ENCODE measurements at regions not wholly inside any gene's neighbourhood (a gene's known extent, or its start where the extent isn't known, plus 50 kb on each side); places are given as distances from the start of the nearest gene placed in this dataset.

DNA sequence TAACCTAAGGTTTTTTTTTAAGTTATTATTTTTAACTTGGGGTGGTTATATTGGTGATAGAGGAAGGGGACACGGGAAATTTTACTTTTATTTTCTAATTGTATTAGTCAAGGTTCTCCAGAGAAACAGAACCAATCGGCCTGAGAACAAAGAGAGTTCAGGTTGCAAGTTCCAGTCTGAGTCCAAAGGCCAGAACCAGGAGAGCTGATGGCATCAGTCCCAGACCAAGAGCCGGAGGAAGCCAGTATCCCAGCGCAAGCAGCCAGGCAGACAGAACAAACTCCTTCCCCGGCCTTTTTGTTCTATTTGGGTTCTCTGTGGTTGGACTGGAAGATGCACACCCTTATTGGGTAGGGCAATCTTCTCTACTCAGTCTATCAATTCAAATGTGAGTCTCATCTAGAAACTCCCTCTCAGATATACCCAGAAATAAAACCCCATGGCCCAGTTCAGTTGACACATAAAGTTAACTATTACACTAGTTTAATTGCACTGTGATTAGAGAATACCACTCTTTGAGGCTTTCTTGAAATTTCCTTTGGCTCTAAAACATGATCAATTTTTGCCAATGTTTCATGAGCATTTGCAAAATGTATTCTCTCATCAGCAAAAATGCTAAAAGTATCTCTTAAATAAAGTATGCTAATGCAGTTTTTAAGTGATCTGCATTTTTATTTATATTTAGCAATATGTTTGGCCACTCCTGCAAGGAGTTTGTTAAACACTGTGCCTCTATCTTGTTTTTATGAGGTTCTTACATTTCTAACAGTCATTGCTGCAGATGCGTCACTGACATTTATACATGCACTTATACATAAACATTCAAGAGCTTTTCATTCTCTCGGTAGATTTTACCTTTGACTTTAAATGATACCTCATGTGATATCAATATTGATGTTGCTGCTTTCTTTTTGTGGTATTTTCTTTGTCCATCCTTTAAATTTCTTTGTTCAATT is 103.2 kb upstream of the SSTR4 start:
- no peak for DNase-seq (ENCODE audit: low read depth, low spot score)
- CTCF ChIA-PET = no interaction called here
- TF ChIP-seq, protein P1, sequence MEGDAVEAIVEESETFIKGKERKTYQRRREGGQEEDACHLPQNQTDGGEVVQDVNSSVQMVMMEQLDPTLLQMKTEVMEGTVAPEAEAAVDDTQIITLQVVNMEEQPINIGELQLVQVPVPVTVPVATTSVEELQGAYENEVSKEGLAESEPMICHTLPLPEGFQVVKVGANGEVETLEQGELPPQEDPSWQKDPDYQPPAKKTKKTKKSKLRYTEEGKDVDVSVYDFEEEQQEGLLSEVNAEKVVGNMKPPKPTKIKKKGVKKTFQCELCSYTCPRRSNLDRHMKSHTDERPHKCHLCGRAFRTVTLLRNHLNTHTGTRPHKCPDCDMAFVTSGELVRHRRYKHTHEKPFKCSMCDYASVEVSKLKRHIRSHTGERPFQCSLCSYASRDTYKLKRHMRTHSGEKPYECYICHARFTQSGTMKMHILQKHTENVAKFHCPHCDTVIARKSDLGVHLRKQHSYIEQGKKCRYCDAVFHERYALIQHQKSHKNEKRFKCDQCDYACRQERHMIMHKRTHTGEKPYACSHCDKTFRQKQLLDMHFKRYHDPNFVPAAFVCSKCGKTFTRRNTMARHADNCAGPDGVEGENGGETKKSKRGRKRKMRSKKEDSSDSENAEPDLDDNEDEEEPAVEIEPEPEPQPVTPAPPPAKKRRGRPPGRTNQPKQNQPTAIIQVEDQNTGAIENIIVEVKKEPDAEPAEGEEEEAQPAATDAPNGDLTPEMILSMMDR (IDR thresholded peaks at IDR 0.05; ENCODE audit: insufficient read depth, low read length, missing control alignments) = no peak
- H3K4me3 ChIP-seq (ENCODE audit: low read depth, low read length) = no peak overlapping the region
- POLR2A ChIA-PET = no interaction called here

DNA sequence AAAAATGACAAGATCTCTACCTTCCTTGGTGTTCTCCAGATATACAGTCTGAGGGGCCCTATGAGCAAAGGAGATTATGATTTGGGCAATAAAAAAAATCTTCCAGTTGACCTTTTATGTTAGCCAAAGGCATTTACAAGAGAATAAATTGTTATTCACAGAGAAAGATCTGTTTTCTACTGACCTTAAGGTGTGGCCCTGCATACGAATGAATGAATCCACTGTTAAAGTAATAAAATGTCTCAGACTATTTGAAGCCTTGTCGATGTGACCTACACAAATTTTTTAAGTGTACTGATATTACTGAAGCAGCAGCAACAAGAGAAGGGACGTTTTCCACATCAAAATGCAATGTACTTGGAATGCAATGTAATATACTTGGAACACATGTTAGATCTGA is 95.9 kb upstream of the SSTR4 start:
- ChIA-PET POLR2A (no interaction called here), CTCF (interaction anchor here (1.9 kb wide), 1 partner anchor 36 kb away, joined by 4 read pairs; no protein-coding TSS in a partner anchor)
- no peak for DNase-seq (ENCODE audit: low read depth, low spot score)
- H3K4me3 ChIP-seq (ENCODE audit: low read depth, low read length) = no peak overlapping the region
- TF ChIP-seq, protein P1 (IDR thresholded peaks at IDR 0.05; ENCODE audit: insufficient read depth, low read length, missing control alignments) = no peak

DNA sequence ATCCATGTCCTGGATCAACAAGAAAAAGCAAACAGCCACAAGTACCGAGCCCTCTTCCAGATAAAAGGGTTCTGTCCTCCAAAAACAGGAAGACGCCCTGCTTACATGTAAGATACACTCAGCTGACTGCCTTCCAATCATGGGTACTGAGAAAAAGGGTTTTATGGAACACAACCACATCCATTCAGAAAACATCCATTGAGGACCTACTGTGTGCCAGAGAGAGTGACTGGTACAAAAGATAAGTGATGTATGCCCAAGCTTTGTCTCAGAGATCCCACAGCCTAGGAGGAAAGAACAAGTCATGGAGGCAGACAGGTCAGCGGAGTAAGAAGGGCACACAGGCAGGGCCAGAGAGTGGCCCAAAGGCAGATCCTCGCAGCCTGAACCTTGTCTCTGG is 94.8 kb upstream of the SSTR4 start:
- ChIA-PET CTCF (no interaction called here), POLR2A (no interaction called here)
- no peak for DNase-seq (ENCODE audit: low read depth, low spot score)
- no peak overlapping the region for H3K4me3 ChIP-seq (ENCODE audit: low read depth, low read length)
- TF ChIP-seq, protein P1 (IDR thresholded peaks at IDR 0.05; ENCODE audit: insufficient read depth, low read length, missing control alignments) = no peak

DNA sequence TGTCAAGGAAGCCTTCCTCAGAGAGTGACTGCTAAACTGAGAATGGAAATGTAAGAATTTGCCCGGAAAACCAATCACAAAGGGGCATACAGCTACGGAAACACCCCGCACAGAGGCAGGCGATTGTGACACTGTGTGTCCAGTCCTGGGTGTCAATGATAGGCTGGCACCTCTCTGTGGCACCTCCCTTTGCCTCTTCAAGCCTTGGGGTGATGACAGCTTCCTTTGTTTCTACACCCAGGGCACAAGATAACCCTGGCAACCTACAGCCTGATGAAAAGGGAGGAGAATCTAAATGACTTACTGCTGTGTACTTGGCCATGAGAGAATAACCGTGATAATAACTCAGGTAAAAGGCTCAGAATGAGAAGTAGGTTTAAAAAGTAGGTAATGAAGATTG is 93.6 kb upstream of the SSTR4 start:
- no peak overlapping the region for H3K4me3 ChIP-seq (ENCODE audit: low read depth, low read length)
- TF ChIP-seq, protein P1 (IDR thresholded peaks at IDR 0.05; ENCODE audit: insufficient read depth, low read length, missing control alignments) = no peak
- POLR2A ChIA-PET = no interaction called here
- no peak for DNase-seq (ENCODE audit: low read depth, low spot score)
- CTCF ChIA-PET = no interaction called here

DNA sequence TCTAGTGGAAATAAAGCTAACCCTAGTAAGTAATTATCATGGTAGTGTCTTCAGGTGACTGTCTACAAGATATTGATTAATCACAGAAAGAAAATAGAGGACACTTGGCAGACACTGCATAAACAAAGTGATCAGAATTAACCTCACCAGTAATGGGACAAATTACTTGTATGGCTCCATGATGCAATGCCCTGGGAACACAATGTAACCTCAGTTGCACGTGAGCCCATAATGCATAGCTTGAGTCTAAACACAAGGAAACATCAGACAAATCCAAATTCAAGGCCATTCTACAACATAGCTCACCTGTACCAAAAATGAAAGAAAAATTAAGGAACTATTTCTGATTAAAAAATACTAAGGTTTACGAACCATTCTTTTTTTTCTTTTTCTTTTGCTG is 92.4 kb upstream of the SSTR4 start:
- no peak for DNase-seq (ENCODE audit: low read depth, low spot score)
- TF ChIP-seq, protein P1 (IDR thresholded peaks at IDR 0.05; ENCODE audit: insufficient read depth, low read length, missing control alignments) = no peak
- CTCF ChIA-PET = no interaction called here
- H3K4me3 ChIP-seq (ENCODE audit: low read depth, low read length) = no peak overlapping the region
- POLR2A ChIA-PET = no interaction called here

DNA sequence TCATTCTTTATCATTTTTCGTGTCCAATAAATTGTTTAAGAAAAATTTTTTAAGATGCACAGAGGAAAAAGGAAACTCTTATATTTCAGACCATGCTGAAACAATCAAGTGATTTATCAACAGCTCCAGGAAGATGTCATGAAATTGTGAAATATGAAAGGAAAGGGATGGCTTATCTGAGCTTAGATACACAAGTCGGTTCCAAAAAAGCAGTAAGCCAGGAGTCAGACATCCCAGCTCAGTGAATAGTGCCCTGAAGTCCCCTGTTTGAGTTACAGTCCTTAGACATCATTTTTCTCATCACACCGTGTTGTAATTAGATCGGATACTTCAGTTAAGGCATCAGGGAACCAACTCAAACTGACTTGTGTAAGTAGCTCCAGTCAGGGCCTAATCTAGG is 91.0 kb upstream of the SSTR4 start:
- CTCF ChIA-PET = no interaction called here
- TF ChIP-seq, protein P1 (IDR thresholded peaks at IDR 0.05; ENCODE audit: insufficient read depth, low read length, missing control alignments) = no peak

More for the DNA sequence above, 91.0 kb upstream of the SSTR4 start:
- H3K4me3 ChIP-seq (ENCODE audit: low read depth, low read length) = no peak overlapping the region
- DNase-seq (ENCODE audit: low read depth, low spot score) = no peak
- POLR2A ChIA-PET = no interaction called here

Data from AG04449 (cell line).